CD8-positive, alpha-beta memory T cell (primary cell): ENCODE measurements at regions not wholly inside any gene's neighbourhood (a gene's known extent, or its start where the extent isn't known, plus 50 kb on each side); places are given as distances from the start of the nearest gene placed in this dataset.

ENCODE experiments used
- CTCF ChIA-PET: fragments of 350-600 bp; sonication (Branson Sonifier 250); formaldehyde crosslinking; loops from one replicate; lab custom pipeline; 2021; ENCODE audit warnings: antibody characterized with exemption; lab: Charles Lee
- POLR2A ChIA-PET: fragments of 350-600 bp; sonication (Branson Sonifier 250); formaldehyde crosslinking; loops from one replicate; lab custom pipeline; 2021; ENCODE audit warnings: antibody characterized with exemption; lab: Charles Lee
- DNase-seq, 5 donors: peaks; one replicate each; pipeline versions ENCODE4 v3.0.0 to v3.0.0-alpha.2; 2020 to 2022; ENCODE audit warnings: mixed read lengths in 1 of 5
- H3K27ac ChIP-seq: one replicate; pipeline ENCODE4 v1.7.0; 2013; ENCODE audit warnings: low read depth, mild to moderate bottlenecking, low read length, moderate library complexity
- H3K27me3 ChIP-seq: 2 replicates; pipeline ENCODE4 v1.7.0; 2013; ENCODE audit warnings: low read length, mild to moderate bottlenecking; ENCODE audit not compliant: insufficient read depth, poor library complexity, severe bottlenecking
- H3K36me3 ChIP-seq: 2 replicates; pipeline ENCODE4 v1.7.0; 2013; ENCODE audit warnings: mild to moderate bottlenecking, low read length, moderate library complexity; ENCODE audit not compliant: insufficient read depth
- H3K4me1 ChIP-seq: 2 replicates; pipeline ENCODE4 v1.7.0; 2013; ENCODE audit warnings: mild to moderate bottlenecking, low read length, moderate library complexity; ENCODE audit not compliant: insufficient read depth
- H3K4me3 ChIP-seq: 2 replicates; pipeline ENCODE4 v1.7.0; 2013; ENCODE audit warnings: mild to moderate bottlenecking, low read length
- H3K9me3 ChIP-seq: 2 replicates; pipeline ENCODE4 v1.7.0; 2013; ENCODE audit warnings: mild to moderate bottlenecking, low read length
- H3K27ac Mint-ChIP-seq, 8 donors: one replicate each; pipeline ENCODE4 v1.8.0; 2020 to 2021; ENCODE audit warnings: mixed read lengths in 8 of 8, mild to moderate bottlenecking in 6 of 8, inconsistent platforms in 3 of 8, moderate library complexity in 3 of 8
- H3K27me3 Mint-ChIP-seq, 2 donors: one replicate each; pipeline ENCODE4 v1.8.0; 2020 to 2021; ENCODE audit warnings: mixed read lengths in 2 of 2, mild to moderate bottlenecking in 1 of 2, moderate library complexity in 1 of 2
- H3K36me3 Mint-ChIP-seq, 3 donors: one replicate each; pipeline ENCODE4 v1.8.0; 2020 to 2021; ENCODE audit warnings: mixed read lengths in 3 of 3, inconsistent platforms in 1 of 3, mild to moderate bottlenecking in 1 of 3
- H3K4me1 Mint-ChIP-seq, 3 donors: one replicate each; pipeline ENCODE4 v1.8.0; 2020 to 2021; ENCODE audit warnings: mixed read lengths in 3 of 3, inconsistent platforms in 1 of 3, mild to moderate bottlenecking in 1 of 3
- H3K4me3 Mint-ChIP-seq, 7 donors: one replicate each; pipeline ENCODE4 v1.8.0; 2020 to 2021; ENCODE audit warnings: mixed read lengths in 7 of 7, mild to moderate bottlenecking in 6 of 7, moderate library complexity in 4 of 7, inconsistent platforms in 2 of 7
- H3K9me3 Mint-ChIP-seq, 5 donors: one replicate each; pipeline ENCODE4 v1.8.0; 2020 to 2022; ENCODE audit warnings: mixed read lengths in 5 of 5, mild to moderate bottlenecking in 3 of 5, moderate library complexity in 2 of 5, inconsistent platforms in 1 of 5

- POLR2A ChIA-PET, result no interaction called here
Measured at GRCh38 chr2:58512878-58513277, 271.8 kb upstream of the FANCL start.

GRCh38 chr2:58508006-58508405 lies 266.9 kb upstream of the FANCL start:
- Mint-ChIP-seq H3K4me1 (no peaks in the 10 kb centered on the region), H3K27me3 (peaks cover 0 to 7% of the 10 kb centered on the region in 2 donors), H3K4me3 (no peak overlapping the region), H3K9me3 (no peaks in the 10 kb centered on the region), H3K27ac (no peak overlapping the region), H3K36me3 (no peaks in the 10 kb centered on the region)
- ChIA-PET CTCF (no interaction called here), POLR2A (no interaction called here)
- H3K27ac ChIP-seq, result no peak overlapping the region
- no peaks in the 10 kb centered on the region for H3K9me3 ChIP-seq
- no peaks in the 10 kb centered on the region for H3K27me3 ChIP-seq
- H3K36me3 ChIP-seq, result no peaks in the 10 kb centered on the region
- no peak overlapping the region for H3K4me3 ChIP-seq
- no peaks in the 10 kb centered on the region for H3K4me1 ChIP-seq
- DNase-seq, result no peak

More at GRCh38 chr2:58512878-58513277, 271.8 kb upstream of the FANCL start:
- H3K4me1 ChIP-seq, result no peaks in the 10 kb centered on the region
- no peak overlapping the region for H3K4me3 ChIP-seq
- CTCF ChIA-PET, result no interaction called here
- Mint-ChIP-seq H3K27ac (no peak overlapping the region), H3K4me1 (no peaks in the 10 kb centered on the region), H3K27me3 (peaks cover 0 to 12% of the 10 kb centered on the region in 2 donors), H3K4me3 (no peak overlapping the region), H3K36me3 (no peaks in the 10 kb centered on the region), H3K9me3 (no peaks in the 10 kb centered on the region)
- no peaks in the 10 kb centered on the region for H3K36me3 ChIP-seq
- H3K9me3 ChIP-seq, result no peaks in the 10 kb centered on the region
- H3K27me3 ChIP-seq, result no peaks in the 10 kb centered on the region
- no peak for DNase-seq
- H3K27ac ChIP-seq, result no peak overlapping the region

GRCh38 chr2:58503918-58504317 lies 262.8 kb upstream of the FANCL start:
- Mint-ChIP-seq H3K9me3 (no peaks in the 10 kb centered on the region), H3K27ac (no peak overlapping the region), H3K4me1 (no peaks in the 10 kb centered on the region), H3K4me3 (no peak overlapping the region), H3K27me3 (peaks cover 0 to 3% of the 10 kb centered on the region in 2 donors), H3K36me3 (no peaks in the 10 kb centered on the region)
- Histone ChIP-seq H3K4me3 (no peak overlapping the region), H3K9me3 (no peaks in the 10 kb centered on the region), H3K27ac (no peak overlapping the region), H3K27me3 (no peaks in the 10 kb centered on the region), H3K36me3 (no peaks in the 10 kb centered on the region), H3K4me1 (no peaks in the 10 kb centered on the region)
- ChIA-PET POLR2A (no interaction called here), CTCF (no interaction called here)
- no peak for DNase-seq

- H3K27ac Mint-ChIP-seq, result no peak overlapping the region
- no peak overlapping the region for H3K4me3 Mint-ChIP-seq
- DNase-seq, result no peak
- peaks cover 0 to 2% (median 0%) of the 10 kb centered on the region in 5 donors for H3K9me3 Mint-ChIP-seq
- ChIA-PET POLR2A (no interaction called here), CTCF (no interaction called here)
- Histone ChIP-seq H3K4me3 (no peak overlapping the region), H3K36me3 (no peaks in the 10 kb centered on the region), H3K9me3 (no peaks in the 10 kb centered on the region), H3K27me3 (no peaks in the 10 kb centered on the region), H3K27ac (no peak overlapping the region), H3K4me1 (no peaks in the 10 kb centered on the region)
- H3K27me3 Mint-ChIP-seq, result peaks cover 0 to 3% of the 10 kb centered on the region in 2 donors
- no peaks in the 10 kb centered on the region for H3K4me1 Mint-ChIP-seq
- H3K36me3 Mint-ChIP-seq, result no peaks in the 10 kb centered on the region
Measured at GRCh38 chr2:58502931-58503330, 261.8 kb upstream of the FANCL start.

- Histone ChIP-seq H3K4me3 (no peak overlapping the region), H3K36me3 (no peaks in the 10 kb centered on the region), H3K27me3 (no peaks in the 10 kb centered on the region), H3K27ac (no peak overlapping the region), H3K9me3 (no peaks in the 10 kb centered on the region), H3K4me1 (no peaks in the 10 kb centered on the region)
- H3K9me3 Mint-ChIP-seq, result peaks cover 0 to 2% (median 0%) of the 10 kb centered on the region in 5 donors
- no peak overlapping the region for H3K27ac Mint-ChIP-seq
- no peaks in the 10 kb centered on the region for H3K36me3 Mint-ChIP-seq
- DNase-seq, result no peak
- H3K27me3 Mint-ChIP-seq, result peaks cover 0 to 3% of the 10 kb centered on the region in 2 donors
- no peaks in the 10 kb centered on the region for H3K4me1 Mint-ChIP-seq
- CTCF ChIA-PET, result no interaction called here
- H3K4me3 Mint-ChIP-seq, result no peak overlapping the region
- POLR2A ChIA-PET, result no interaction called here
Measured at GRCh38 chr2:58501371-58502160, 260.4 kb upstream of the FANCL start.

- DNase-seq, result no peak
- H3K36me3 ChIP-seq, result no peaks in the 10 kb centered on the region
- H3K9me3 ChIP-seq, result no peaks in the 10 kb centered on the region
- H3K9me3 Mint-ChIP-seq, result peaks cover 0 to 2% (median 0%) of the 10 kb centered on the region in 5 donors
- no peaks in the 10 kb centered on the region for H3K27me3 Mint-ChIP-seq
- POLR2A ChIA-PET, result no interaction called here
- H3K4me3 ChIP-seq, result no peak overlapping the region
- H3K36me3 Mint-ChIP-seq, result no peaks in the 10 kb centered on the region
- H3K27ac ChIP-seq, result no peak overlapping the region
- CTCF ChIA-PET, result no interaction called here
- H3K4me1 ChIP-seq, result no peaks in the 10 kb centered on the region
- no peak overlapping the region for H3K4me3 Mint-ChIP-seq
- no peaks in the 10 kb centered on the region for H3K27me3 ChIP-seq
- H3K4me1 Mint-ChIP-seq, result no peaks in the 10 kb centered on the region
- no peak overlapping the region for H3K27ac Mint-ChIP-seq
Measured at GRCh38 chr2:58497168-58497567, 256.0 kb upstream of the FANCL start.

GRCh38 chr2:58495806-58496205 lies 254.7 kb upstream of the FANCL start:
- no peaks in the 10 kb centered on the region for H3K4me1 Mint-ChIP-seq
- ChIA-PET CTCF (interaction anchor here (1.3 kb wide), 1 partner anchor 9 kb away, joined by 4 read pairs; no protein-coding TSS in a partner anchor), POLR2A (no interaction called here)
- no peaks in the 10 kb centered on the region for H3K9me3 ChIP-seq
- H3K27me3 ChIP-seq, result no peaks in the 10 kb centered on the region
- no peaks in the 10 kb centered on the region for H3K36me3 ChIP-seq
- H3K36me3 Mint-ChIP-seq, result no peaks in the 10 kb centered on the region
- H3K4me1 ChIP-seq, result no peaks in the 10 kb centered on the region
- peaks cover 0 to 2% (median 0%) of the 10 kb centered on the region in 5 donors for H3K9me3 Mint-ChIP-seq
- no peak for DNase-seq
- H3K27me3 Mint-ChIP-seq, result no peaks in the 10 kb centered on the region
- no peak overlapping the region for H3K27ac ChIP-seq
- H3K27ac Mint-ChIP-seq, result no peak overlapping the region
- no peak overlapping the region for H3K4me3 ChIP-seq
- no peak overlapping the region for H3K4me3 Mint-ChIP-seq

- H3K27ac ChIP-seq, result no peak overlapping the region
- CTCF ChIA-PET, result no interaction called here
- no peaks in the 10 kb centered on the region for H3K27me3 ChIP-seq
- H3K9me3 ChIP-seq, result no peaks in the 10 kb centered on the region
- Mint-ChIP-seq H3K4me1 (no peaks in the 10 kb centered on the region), H3K4me3 (no peak overlapping the region), H3K36me3 (no peaks in the 10 kb centered on the region), H3K27ac (no peak overlapping the region), H3K27me3 (no peaks in the 10 kb centered on the region), H3K9me3 (peaks cover 0 to 2% (median 0%) of the 10 kb centered on the region in 5 donors)
- H3K36me3 ChIP-seq, result no peaks in the 10 kb centered on the region
- H3K4me1 ChIP-seq, result no peaks in the 10 kb centered on the region
- DNase-seq, result no peak
- H3K4me3 ChIP-seq, result no peak overlapping the region
- POLR2A ChIA-PET, result no interaction called here
Measured at GRCh38 chr2:58494071-58494501, 253.0 kb upstream of the FANCL start.
